ENCODE measurements at regions not wholly inside any gene's neighbourhood (a gene's known extent, or its start where the extent isn't known, plus 50 kb on each side); places are given as distances from the start of the nearest gene placed in this dataset.

DNA sequence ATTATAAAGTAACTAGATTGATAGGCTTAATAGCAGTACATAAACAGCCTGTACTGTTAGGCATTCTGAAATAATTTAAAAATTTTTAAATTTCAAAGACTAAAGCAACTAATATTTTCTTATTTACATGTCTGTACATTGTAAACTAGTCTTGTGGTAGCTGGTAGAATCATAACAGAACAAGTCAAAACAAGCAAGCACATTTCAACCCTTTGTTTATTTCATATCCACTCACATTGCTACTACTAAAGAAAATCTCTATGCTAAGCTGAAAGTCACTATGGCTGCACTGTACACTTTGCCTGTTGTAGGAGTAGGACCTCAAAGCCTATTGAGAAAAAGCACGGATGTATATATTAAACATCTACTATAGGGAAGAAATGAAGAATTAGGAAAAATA lies 738.2 kb upstream of the ADGRL4 start:
- TF ChIP-seq, protein P1, sequence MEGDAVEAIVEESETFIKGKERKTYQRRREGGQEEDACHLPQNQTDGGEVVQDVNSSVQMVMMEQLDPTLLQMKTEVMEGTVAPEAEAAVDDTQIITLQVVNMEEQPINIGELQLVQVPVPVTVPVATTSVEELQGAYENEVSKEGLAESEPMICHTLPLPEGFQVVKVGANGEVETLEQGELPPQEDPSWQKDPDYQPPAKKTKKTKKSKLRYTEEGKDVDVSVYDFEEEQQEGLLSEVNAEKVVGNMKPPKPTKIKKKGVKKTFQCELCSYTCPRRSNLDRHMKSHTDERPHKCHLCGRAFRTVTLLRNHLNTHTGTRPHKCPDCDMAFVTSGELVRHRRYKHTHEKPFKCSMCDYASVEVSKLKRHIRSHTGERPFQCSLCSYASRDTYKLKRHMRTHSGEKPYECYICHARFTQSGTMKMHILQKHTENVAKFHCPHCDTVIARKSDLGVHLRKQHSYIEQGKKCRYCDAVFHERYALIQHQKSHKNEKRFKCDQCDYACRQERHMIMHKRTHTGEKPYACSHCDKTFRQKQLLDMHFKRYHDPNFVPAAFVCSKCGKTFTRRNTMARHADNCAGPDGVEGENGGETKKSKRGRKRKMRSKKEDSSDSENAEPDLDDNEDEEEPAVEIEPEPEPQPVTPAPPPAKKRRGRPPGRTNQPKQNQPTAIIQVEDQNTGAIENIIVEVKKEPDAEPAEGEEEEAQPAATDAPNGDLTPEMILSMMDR (IDR thresholded peaks at IDR 0.05; ENCODE audit: insufficient read depth, low read length, poor library complexity, severe bottlenecking): no peak
- no peak for TF ChIP-seq EZH2phosphoT487 (conservative IDR thresholded peaks at IDR 0.05; ENCODE audit: low read length)

Data from SU-DHL-6 (cell line).